ENCODE measurements at regions not wholly inside any gene's neighbourhood (a gene's known extent, or its start where the extent isn't known, plus 50 kb on each side); places are given as distances from the start of the nearest gene placed in this dataset.
"Not testable (repeated sequence)": the region's sequence is repeated elsewhere in the genome, so short reads cannot be mapped to it uniquely, and the experiment has no call there.

- no peak for DNase-seq
These were observed 215.0 kb downstream of the BMP4 start for GRCh38 chr14:53741479-53742232.

GRCh38 chr14:53740570-53740969 is 216.1 kb downstream of the BMP4 start:
- no peak for DNase-seq

- DNase-seq, result no peak
These were observed 220.7 kb downstream of the BMP4 start for GRCh38 chr14:53735916-53736315.

- no peak for DNase-seq
These were observed 233.4 kb downstream of the BMP4 start for GRCh38 chr14:53723221-53723620.

GRCh38 chr14:53719536-53719935 is 237.1 kb downstream of the BMP4 start:
- no peak for DNase-seq

- no peak for DNase-seq
These were observed 240.0 kb downstream of the BMP4 start for GRCh38 chr14:53716578-53716977.

GRCh38 chr14:53715193-53715721 is 241.4 kb downstream of the BMP4 start:
- DNase-seq, result no peak

GRCh38 chr14:53714495-53715192 is 242.0 kb downstream of the BMP4 start:
- no peak for DNase-seq

GRCh38 chr14:53712901-53713300 is 243.7 kb downstream of the BMP4 start:
- not testable (repeated sequence) for DNase-seq

GRCh38 chr14:53711205-53711604 is 245.4 kb downstream of the BMP4 start:
- no peak for DNase-seq

GRCh38 chr14:53710615-53711014 is 246.0 kb downstream of the BMP4 start:
- no peak for DNase-seq

GRCh38 chr14:53709381-53709780 is 247.2 kb downstream of the BMP4 start:
- no peak for DNase-seq

GRCh38 chr14:53703457-53703856 is 253.2 kb downstream of the BMP4 start:
- no peak for DNase-seq

- DNase-seq, result no peak
These were observed 255.3 kb downstream of the BMP4 start for GRCh38 chr14:53701108-53701875.

- no peak for DNase-seq
These were observed 260.2 kb downstream of the BMP4 start for GRCh38 chr14:53696217-53696965.

- no peak for DNase-seq
These were observed 260.9 kb downstream of the BMP4 start for GRCh38 chr14:53695692-53696214.

- no peak for DNase-seq
These were observed 263.7 kb downstream of the BMP4 start for GRCh38 chr14:53692885-53693284.

GRCh38 chr14:53692451-53692850 is 264.2 kb downstream of the BMP4 start:
- DNase-seq, result no peak

- no peak for DNase-seq
These were observed 273.4 kb downstream of the BMP4 start for GRCh38 chr14:53683229-53683628.

- no peak for DNase-seq
These were observed 284.1 kb downstream of the BMP4 start for GRCh38 chr14:53672526-53672925.

- DNase-seq, result no peak
These were observed 285.9 kb downstream of the BMP4 start for GRCh38 chr14:53670701-53671100.

- no peak for DNase-seq
These were observed 287.7 kb downstream of the BMP4 start for GRCh38 chr14:53668897-53669296.
